GM18870 (cell line): ENCODE measurements at regions not wholly inside any gene's neighbourhood (a gene's known extent, or its start where the extent isn't known, plus 50 kb on each side); places are given as distances from the start of the nearest gene placed in this dataset.
"Not testable (repeated sequence)": the region's sequence is repeated elsewhere in the genome, so short reads cannot be mapped to it uniquely, and the experiment has no call there.

ENCODE experiments used
- ATAC-seq: cut with Tn5 transposase; IDR thresholded peaks from one replicate; pipeline ENCODE4 v1.9.1; 2021; ENCODE audit warnings: moderate library complexity; ENCODE audit not compliant: unreplicated experiment

GRCh38 chr2:145383961-145384360 is 864.0 kb upstream of the ZEB2 start:
- no peak for ATAC-seq

GRCh38 chr2:145380436-145381017 is 860.6 kb upstream of the ZEB2 start:
- ATAC-seq, result no peak

GRCh38 chr2:145379934-145380333 is 860.0 kb upstream of the ZEB2 start:
- ATAC-seq, result no peak

- no peak for ATAC-seq
Observed at GRCh38 chr2:145374165-145374564, 854.2 kb upstream of the ZEB2 start.

GRCh38 chr2:145367334-145367733 is 847.4 kb upstream of the ZEB2 start:
- ATAC-seq, result not testable (repeated sequence)

DNA sequence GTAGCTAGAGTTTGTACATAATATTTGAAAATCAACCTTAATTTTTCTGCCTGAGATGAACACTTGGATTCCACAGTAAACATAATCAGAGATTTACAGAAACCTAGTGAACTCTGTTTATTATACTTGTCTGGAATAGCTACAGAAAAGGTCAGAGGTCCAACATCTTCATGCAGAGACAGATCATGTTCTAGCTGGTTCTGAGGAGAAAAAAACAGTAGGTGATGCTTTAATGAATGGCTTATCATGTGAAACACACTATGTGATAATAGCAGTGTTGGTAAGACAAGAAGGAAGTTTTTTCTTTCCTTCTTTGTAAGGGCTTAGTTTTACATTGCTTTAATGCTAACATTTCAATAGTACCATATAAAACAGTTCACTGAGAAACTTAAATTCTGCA is 846.4 kb upstream of the ZEB2 start:
- no peak for ATAC-seq

DNA sequence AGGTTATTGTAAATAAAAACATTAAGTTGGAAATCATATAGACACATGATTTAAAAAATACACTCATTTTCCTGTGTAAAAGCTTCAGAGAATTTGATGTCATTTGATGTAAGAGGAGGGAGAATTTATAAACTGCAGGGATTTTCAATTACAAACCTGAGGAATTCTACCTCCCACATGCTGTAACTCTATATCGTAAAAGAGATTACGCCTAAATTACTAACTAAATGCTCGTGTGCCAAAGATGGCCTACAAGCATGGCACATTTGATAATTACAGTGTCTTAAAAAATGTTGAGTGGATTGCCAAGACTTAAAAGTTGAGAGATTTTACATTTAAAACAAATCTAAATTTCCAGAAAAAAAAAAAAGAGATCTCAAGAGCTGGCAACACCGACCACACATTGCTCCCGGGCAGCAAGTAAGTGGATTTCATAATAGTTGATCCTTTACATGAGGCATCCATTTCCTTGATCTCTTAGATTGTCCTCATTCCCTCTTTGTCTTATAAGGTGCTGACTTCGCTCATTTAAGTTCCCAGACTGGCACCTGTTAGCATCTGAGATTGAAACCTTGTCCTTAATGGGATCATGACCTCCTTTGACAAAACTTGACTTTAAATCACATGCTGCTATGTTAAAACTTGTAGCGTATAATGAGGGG is 840.3 kb upstream of the ZEB2 start:
- ATAC-seq, result no peak

GRCh38 chr2:145359561-145359960 is 839.6 kb upstream of the ZEB2 start:
- no peak for ATAC-seq

- no peak for ATAC-seq
Observed at GRCh38 chr2:145356056-145356455, 836.1 kb upstream of the ZEB2 start.

DNA sequence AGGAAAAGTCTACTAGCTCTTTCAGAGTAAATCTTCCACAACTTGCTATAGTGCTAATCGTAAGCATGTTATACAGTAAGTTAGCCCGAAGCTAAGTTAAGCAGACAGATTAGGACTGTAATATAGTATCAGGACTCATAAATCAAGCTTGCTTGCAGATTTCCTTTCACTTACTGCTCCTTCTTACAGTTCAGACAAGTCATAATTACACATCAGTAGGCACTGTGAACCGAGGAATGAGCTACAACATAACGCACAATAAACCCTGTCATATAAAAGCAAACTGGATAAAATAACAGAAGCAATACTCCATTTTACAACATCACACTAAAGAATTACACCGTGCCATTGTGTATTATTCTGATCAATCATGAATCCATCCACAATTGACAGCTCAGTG is 832.6 kb upstream of the ZEB2 start:
- no peak for ATAC-seq

- ATAC-seq, result no peak
Observed at GRCh38 chr2:145351864-145352425, 832.0 kb upstream of the ZEB2 start.

- ATAC-seq, result no peak
Observed at GRCh38 chr2:145350011-145350410, 830.1 kb upstream of the ZEB2 start.

GRCh38 chr2:145344076-145344724 is 824.3 kb upstream of the ZEB2 start:
- ATAC-seq, result no peak

- no peak for ATAC-seq
Observed at GRCh38 chr2:145343287-145343686, 823.4 kb upstream of the ZEB2 start.

DNA sequence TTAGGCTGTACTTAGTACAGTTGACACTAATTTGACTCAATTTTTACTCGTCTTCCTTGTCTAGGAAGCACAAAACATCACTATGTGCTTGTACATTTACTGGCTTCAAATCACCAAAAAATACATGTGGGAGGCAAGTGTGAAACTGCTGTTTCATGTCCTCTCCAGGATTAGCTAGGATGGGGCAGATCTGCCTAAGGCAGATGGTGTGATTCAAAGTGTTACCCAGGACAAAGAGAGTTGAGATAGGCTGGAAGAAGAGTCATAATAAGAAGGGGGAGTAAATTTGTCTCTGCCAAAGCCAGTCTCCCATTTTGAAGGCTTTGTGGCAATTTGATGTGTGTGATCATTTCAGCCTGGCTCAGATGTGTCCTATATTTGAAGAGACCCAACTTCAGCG is 821.6 kb upstream of the ZEB2 start:
- no peak for ATAC-seq

DNA sequence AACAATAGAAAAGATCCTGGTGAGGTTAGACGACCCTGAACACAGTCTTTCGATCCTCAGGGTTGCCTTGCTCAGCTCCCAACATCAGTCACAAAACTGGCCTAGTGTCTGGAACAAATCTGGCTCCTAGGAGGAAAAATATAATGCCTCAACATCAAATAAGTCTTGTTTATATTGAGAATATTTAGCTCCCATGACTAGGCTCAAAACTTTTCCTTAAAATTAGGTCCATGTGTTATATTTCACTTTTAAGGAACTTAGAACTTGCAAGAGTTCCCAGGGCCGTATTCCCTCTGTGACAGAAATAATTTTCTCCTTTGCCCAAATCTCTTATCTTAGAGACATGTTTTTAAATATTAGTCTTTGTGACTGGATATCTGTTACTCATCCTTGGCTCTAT is 819.7 kb upstream of the ZEB2 start:
- ATAC-seq, result no peak

DNA sequence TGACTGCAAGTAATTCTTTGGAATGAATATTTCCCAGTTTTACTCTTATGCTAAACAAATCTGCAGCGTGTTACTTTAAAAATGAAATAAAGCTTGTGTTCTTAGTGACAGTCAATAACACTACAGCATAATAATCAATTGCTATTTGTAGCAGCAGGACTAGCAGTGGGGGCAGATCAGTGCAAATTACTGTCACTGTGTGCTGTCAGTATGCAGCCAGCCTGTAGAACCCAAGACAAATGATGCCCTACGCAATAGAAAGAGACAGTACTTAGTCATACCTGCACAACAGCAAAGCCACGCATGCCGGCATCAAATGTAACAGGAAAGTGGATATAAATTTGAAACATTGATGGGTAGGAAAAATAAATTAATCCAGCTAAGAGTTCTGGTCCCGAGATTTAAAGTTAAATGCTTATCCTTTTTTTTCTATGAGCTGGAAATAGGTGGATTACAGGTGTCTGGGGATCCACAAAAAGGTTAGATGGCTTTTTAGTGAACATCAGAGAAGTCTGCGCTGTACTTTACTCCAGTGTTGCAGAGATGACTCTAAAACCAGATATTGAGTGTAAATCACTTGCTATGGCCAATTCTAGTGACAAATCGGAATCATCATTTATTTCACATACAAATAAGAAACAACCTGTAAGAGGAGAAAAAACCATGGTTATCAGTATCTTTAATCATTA is 812.4 kb upstream of the ZEB2 start:
- no peak for ATAC-seq

GRCh38 chr2:145329971-145330370 is 810.1 kb upstream of the ZEB2 start:
- ATAC-seq, result no peak

- ATAC-seq, result no peak
Observed at GRCh38 chr2:145325485-145325884, 805.6 kb upstream of the ZEB2 start.

- ATAC-seq, result no peak
Observed at GRCh38 chr2:145324748-145325147, 804.8 kb upstream of the ZEB2 start.

- no peak for ATAC-seq
Observed at GRCh38 chr2:145323512-145323911, 803.6 kb upstream of the ZEB2 start.

GRCh38 chr2:145321344-145321743 is 801.4 kb upstream of the ZEB2 start:
- peak; percentile 82 for ATAC-seq
